T47D (cell line): ENCODE measurements at regions not wholly inside any gene's neighbourhood (a gene's known extent, or its start where the extent isn't known, plus 50 kb on each side); places are given as distances from the start of the nearest gene placed in this dataset.
A peak's percentile ranks its signal among the peaks of the same experiment; 100 is the strongest.
"Not testable (repeated sequence)": the region's sequence is repeated elsewhere in the genome, so short reads cannot be mapped to it uniquely, and the experiment has no call there.

Experiments used
- DNase-seq, 2 experiments: peaks; one replicate each; pipeline versions ENCODE4 v3.0.0 to v3.0.0-alpha.2; 2011 to 2012; ENCODE audit warnings: low read depth in 1 of 2, low spot score in 1 of 2
- JUND ChIP-seq: IDR thresholded peaks from 2 replicates; pipeline ENCODE4 v1.6.1; 2012; ENCODE audit warnings: low read depth
- in situ Hi-C: cut with HindIII; loops from 2 replicates; pipeline ENCODE4 v1.10.0; 2016; ENCODE audit warnings: low sequenced_read_pairs, low pct_unique_long_range_greater_than_20kb

DNA sequence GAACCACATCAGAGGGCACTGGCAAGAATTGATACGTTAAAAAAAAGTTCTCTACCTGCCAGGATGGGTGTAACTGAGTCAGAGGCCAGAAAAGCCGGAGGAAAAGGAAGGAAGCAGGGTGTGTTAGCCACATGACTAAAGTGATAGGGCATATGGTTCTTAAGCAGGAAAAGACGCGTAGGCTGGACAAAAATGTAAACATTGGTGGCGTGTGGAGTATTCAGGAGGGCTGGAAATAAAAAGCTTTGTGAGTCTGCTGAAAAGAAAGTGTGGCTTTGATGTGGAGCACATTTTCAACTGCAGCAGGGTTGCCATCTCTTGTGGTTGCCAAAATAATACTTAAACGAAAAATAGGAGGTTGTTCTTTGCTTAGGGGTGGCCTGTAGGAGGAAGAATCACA lies 186.5 kb upstream of the RPL34 start:
- no peak for DNase-seq
- TF ChIP-seq JUND, result no peak
- in situ Hi-C loops, result no loop called here

DNA sequence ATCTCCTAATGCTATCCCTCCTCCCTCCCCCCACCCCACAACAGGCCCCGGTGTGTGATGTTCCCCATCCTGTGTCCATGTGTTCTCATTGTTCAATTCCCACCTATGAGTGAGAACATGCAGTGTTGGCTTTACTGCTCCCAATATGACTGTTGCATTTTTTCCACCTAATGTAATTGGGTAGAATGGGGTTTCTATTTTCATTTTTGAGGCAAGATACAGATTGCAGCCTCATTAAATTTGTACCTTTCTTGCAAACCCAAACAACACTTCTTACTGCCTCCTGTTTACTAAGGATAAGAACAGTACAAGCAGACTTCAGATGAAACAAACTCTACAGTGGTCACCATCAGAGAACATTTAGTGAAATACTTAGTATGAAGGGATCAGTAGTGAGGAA lies 187.0 kb upstream of the RPL34 start:
- in situ Hi-C loops, DNase-seq: not testable (repeated sequence)

DNA sequence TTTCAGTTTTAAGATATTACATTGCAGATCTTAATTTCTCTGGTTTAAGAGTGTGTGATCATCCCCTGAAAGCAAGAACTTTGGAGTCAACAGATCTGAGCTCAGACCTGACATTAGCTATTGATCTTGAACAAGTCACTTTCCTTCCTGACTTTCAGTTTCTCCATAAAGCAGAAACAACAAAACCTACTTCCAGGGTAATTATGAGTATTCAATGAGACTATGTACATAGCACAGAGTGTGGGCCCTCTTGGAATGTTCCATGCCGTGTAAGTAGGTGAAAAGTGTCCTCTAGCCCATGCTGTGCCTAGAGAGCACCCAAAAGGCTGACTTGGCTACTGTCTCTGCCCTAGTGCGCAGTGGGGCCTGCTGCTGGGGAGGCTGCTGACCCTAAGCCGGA lies 188.0 kb upstream of the RPL34 start:
- TF ChIP-seq JUND, result no peak
- in situ Hi-C loops, result no loop called here
- DNase-seq, result no peak

DNA sequence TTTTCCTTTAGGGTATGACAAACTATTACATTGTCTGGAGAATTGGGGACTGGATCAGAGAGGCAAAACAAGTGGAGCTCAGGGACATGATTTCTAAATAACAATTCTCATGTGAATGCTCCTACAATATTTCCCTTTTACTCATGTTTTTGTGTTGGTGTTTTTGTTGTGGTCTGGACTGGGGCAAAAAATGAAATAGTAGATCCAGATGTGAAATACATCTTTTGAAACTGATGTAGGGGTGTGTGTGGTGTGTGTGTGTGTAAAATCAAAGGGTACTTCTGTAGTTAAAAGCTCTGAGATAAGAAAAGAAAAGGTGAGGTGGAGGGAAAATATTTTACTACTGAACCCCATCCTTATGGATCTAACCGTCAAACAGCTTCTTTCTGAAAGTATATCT lies 188.4 kb upstream of the RPL34 start:
- in situ Hi-C loops, result no loop called here

DNA sequence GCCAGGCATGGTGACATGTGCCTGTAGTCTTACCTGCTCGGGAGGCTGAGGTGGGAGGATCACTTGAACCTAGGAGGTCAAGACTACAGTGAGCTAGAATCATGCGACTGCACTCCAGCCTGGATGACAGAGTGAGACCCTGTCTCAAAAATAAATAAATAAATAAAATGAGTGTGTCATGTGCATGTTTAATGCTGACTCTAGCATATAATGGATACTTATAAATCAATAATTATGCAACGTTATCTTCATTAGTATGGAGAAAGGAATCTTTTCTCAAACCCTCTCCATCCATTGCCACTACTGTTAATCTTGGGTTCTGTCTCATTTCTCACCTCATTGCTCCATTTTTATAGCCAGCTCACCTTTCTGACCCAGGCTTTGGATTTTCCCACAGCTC lies 189.5 kb upstream of the RPL34 start:
- TF ChIP-seq JUND, result no peak
- in situ Hi-C loops, result no loop called here
- DNase-seq, result no peak

More for the DNA sequence above, 188.4 kb upstream of the RPL34 start:
- no peak for TF ChIP-seq JUND
- DNase-seq, result no peak

DNA sequence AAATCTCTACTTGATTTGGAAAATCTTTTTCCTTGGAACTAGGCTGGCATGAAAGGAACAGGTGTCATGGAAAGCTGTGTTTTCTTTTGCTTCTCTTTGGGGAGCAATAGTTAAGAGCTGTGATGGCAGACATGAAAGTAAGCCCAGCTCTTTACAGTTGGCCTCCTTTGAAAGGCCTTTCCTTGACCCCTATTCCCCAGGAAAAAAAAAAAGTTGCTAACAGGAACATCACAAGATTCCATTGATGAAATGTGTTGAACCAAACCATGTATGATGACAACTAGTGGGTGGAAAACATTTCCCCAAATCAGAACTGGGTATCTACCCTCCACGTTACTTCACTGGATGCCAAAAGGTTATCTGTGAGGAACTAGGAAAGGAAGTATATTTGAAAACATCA lies 190.7 kb upstream of the RPL34 start:
- TF ChIP-seq JUND, result no peak
- no peak for DNase-seq
- in situ Hi-C loops, result no loop called here

DNA sequence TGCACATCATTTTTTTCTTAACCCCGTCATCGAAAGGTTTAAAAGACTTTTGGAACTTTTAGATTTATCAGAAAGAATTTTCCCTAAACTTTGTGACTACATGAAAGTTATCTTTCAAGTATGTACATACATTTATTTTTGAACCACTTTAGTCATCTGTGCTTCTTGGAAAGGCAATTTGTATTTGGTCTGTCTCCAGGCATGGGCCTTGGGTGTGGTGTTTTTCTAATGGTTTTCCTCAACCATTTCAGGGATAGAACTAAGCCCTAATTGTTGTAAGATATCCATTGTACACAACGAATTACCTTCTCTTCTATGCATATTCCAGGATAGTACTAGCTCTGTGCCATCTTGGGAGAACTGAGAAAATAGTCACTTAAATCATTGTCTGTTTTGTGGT lies 191.5 kb upstream of the RPL34 start:
- in situ Hi-C loops, result no loop called here
- TF ChIP-seq JUND, result no peak
- no peak for DNase-seq

DNA sequence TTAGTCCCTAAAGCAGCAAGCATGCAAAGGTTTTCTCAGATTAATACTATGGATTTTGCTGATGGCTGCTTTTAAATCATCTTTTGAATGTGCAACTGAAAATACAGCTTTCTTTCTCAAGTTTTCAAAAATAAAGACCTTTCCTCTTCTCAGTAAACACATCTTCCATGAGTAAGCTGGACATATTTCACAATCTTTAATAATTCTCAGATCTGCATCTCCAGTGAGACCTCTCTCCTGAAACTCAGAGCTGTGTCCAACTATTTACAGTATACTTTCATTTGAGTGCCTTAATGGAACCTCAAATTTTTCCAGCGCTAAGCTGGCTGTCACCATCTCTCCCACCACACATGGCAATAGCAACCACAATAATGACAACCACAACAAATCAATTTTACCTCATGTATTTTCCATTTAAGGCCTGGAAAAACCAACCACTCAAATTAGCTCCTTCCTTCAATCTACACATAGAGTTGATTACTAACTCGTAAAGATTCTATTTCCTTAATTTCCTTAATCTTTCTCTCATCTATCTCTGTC lies 192.4 kb upstream of the RPL34 start:
- in situ Hi-C loops, result no loop called here
- DNase-seq, result no peak
- no peak for TF ChIP-seq JUND

DNA sequence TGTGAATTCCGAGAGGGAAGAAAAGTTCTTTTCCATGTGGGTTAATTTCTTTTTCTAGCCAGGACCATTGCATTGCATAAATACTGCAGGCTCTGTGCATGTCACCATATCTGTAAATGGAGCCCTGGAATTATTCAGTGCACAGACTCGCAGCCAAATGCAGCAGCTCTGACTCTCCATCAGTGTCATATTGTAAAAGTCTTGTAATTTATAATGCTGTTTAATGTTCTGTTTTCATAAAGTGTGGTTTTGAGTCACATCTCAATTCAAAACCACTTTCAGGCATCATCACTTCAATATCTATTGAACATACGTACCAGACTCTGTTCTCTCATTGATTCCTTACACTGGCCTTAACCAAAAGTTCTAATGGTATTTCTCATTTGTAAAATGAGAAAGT lies 193.9 kb upstream of the RPL34 start:
- no peak for TF ChIP-seq JUND

DNA sequence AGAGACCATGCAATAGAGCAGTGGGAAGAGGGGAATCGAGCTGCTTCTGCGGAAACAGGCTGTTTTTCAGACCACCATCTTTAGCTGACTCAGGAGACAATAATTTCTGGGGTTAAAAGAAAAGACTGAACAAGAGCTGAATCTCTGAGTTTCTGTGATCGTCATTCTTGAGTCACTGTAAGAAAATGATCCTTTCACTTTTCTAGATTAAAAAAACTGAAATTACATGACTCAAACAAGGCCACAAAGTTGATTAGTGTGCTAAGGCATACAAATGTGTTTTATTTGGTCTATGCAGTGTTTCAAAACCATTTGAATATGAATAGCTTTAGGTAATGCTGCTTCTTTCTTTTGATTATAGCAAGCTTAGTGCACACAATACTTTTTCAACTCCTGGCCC lies 194.4 kb upstream of the RPL34 start:
- no peak for DNase-seq
- in situ Hi-C loops, result no loop called here
- TF ChIP-seq JUND, result no peak

More for the DNA sequence above, 193.9 kb upstream of the RPL34 start:
- DNase-seq, result no peak
- in situ Hi-C loops, result no loop called here

DNA sequence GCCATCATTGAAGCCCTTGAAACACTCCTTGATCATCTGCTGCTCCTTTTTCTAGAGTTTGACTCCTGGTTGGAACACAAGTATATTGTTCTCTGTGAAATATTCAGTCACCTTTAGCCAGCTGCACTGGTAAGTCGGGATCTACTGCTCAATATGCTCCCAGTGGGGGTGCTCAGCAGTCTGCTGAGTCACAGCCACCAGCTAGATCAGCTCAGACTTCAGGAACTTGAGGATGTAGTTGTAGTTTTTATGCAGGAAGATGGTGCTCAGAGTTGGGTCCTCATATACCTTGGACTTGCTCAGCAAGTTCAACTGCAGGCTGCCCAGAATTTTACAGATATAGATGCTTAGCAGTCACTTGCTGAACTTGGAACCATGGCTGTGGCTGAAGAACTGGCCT lies 202.5 kb upstream of the RPL34 start:
- DNase-seq, result peak in 1 of 2 experiments; percentile 5
- no peak for TF ChIP-seq JUND
- in situ Hi-C loops, result no loop called here

DNA sequence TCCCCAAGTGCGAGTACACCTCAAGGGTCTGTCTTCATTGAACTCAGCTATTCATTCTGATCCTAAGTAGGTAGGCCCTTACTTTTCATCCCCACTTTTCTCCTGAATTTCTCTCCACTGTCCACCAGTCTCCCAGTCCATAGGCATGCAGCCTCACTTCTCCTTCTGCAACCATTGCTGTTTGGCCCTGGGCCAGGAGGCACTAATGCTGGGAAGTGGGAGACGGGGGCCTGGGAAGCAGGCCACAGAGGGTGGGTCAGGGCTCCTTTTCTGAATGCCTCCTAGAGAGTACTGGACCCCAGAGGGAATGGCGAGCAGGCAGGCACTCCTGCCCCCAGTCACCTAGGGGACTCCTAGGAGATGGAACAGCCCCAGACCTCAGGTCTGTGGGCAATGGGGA lies 203.5 kb upstream of the RPL34 start:
- in situ Hi-C loops, result no loop called here
- TF ChIP-seq JUND, result no peak
- no peak for DNase-seq

DNA sequence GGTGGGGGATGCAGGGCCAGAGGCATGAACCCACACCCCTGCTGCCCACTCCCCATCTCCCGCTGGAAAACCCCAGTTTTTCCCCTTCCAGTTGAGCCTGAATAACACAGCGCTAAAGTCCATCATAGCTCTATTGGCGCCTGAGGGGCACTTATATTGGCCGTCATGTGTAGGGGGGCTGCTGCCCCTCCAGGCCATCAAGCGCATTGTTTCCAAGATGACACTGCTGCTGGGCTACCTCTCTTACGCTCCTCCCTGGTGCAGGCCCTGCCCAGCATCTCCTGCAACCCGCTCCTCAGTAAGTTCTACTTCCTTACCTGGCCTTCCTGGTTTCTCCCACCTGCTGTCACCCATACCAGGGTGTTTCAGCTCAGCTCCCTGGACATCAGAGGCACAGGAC lies 205.0 kb upstream of the RPL34 start:
- no peak for DNase-seq
- in situ Hi-C loops, result no loop called here
- TF ChIP-seq JUND, result no peak

DNA sequence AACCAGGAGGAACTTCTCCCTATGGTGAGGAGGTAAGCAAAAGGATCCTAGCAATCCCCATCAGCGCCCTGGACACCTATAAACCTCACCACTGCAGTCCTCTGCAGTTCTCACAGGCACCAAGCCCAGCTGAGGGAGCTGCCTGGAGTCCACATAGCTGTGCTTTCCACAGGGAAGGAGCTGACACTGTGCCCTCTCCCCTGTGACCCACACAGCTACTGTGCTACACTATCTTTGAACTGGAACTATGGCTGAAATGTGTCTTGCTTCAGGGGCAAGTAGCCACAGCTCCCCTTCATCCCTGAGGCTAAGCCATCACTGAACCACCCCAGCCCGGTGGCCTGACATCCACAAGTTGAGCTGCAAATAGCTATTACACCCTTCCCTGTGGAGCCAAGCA lies 208.5 kb upstream of the RPL34 start:
- no peak for DNase-seq
- in situ Hi-C loops, result no loop called here
- no peak for TF ChIP-seq JUND

DNA sequence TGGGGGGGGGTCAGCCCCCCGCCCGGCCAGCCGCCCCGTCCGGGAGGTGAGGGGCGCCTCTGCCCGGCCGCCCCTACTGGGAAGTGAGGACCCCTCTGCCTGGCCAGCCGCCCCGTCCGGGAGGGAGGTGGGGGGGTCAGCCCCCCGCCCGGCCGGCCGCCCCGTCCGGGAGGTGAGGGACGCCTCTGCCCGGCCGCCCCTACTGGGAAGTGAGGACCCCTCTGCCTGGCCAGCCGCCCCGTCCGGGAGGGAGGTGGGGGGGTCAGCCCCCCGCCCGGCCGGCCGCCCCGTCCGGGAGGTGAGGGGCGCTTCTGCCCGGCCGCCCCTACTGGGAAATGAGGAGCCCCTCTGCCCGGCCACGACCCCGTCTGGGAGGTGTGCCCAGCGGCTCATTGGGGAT lies 210.7 kb upstream of the RPL34 start:
- DNase-seq, in situ Hi-C loops: not testable (repeated sequence)
